Activated B cell treated with CpG ODN at 0.5 μM for 24 hours (primary cell): ENCODE measurements at regions not wholly inside any gene's neighbourhood (a gene's known extent, or its start where the extent isn't known, plus 50 kb on each side); places are given as distances from the start of the nearest gene placed in this dataset.
"Not testable (repeated sequence)": the region's sequence is repeated elsewhere in the genome, so short reads cannot be mapped to it uniquely, and the experiment has no call there.

Experiments used
- ATAC-seq: fragments of 200-7000 bp; cut with Tn5 transposase; one replicate; pipeline ENCODE4 v1.10.0; 2021; ENCODE audit warnings: low read depth, mild to moderate bottlenecking, moderate library complexity
- CTCF ChIA-PET: fragments of 350-600 bp; sonication (Branson Sonifier 250); formaldehyde crosslinking; loops from one replicate; lab custom pipeline; 2021; ENCODE audit warnings: antibody characterized with exemption; lab: Charles Lee
- POLR2A ChIA-PET: fragments of 350-600 bp; sonication (Branson Sonifier 250); formaldehyde crosslinking; loops from one replicate; lab custom pipeline; 2021; ENCODE audit warnings: antibody characterized with exemption; lab: Charles Lee
- DNase-seq: peaks from one replicate; pipeline ENCODE4 v3.0.0; 2022
- H3K27ac Mint-ChIP-seq: one replicate; pipeline ENCODE4 v1.8.0; 2020; ENCODE audit warnings: mixed read lengths
- H3K27me3 Mint-ChIP-seq: one replicate; pipeline ENCODE4 v1.8.0; 2021; ENCODE audit warnings: mixed read lengths
- H3K36me3 Mint-ChIP-seq: one replicate; pipeline ENCODE4 v1.8.0; 2021; ENCODE audit warnings: low read depth, mixed read lengths
- H3K4me1 Mint-ChIP-seq: one replicate; pipeline ENCODE4 v1.8.0; 2021; ENCODE audit warnings: mixed read lengths
- H3K4me3 Mint-ChIP-seq: one replicate; pipeline ENCODE4 v1.8.0; 2020; ENCODE audit warnings: mild to moderate bottlenecking, mixed read lengths
- H3K9me3 Mint-ChIP-seq: one replicate; pipeline ENCODE4 v1.8.0; 2020; ENCODE audit warnings: mixed read lengths
- intact Hi-C: fragments of 100-400 bp; cut with micrococcal nuclease; formaldehyde crosslinking; loops from one replicate; pipeline ENCODE4 v1.15.1; 2024
- TF ChIP-seq, protein P1 (sequence below): fragments of 200-600 bp; IDR thresholded peaks from one replicate; pipeline ENCODE4 v1.8.0; 2022; ENCODE audit warnings: antibody characterized with exemption, mild to moderate bottlenecking

GRCh38 chr15:81921163-81921562 lies 124.7 kb downstream of the MEX3B start:
- intact Hi-C loops = no loop called here
- H3K27me3 Mint-ChIP-seq = peaks cover 2% of the 10 kb centered on the region
- H3K4me1 Mint-ChIP-seq = no peaks in the 10 kb centered on the region
- ChIA-PET CTCF (no interaction called here), POLR2A (no interaction called here)
- peaks cover 18% of the 10 kb centered on the region for H3K9me3 Mint-ChIP-seq
- DNase-seq (no peak), ATAC-seq (no peak)
- H3K4me3 Mint-ChIP-seq = no peak overlapping the region
- H3K27ac Mint-ChIP-seq = no peak overlapping the region
- peaks cover 5% of the 10 kb centered on the region for H3K36me3 Mint-ChIP-seq
- TF ChIP-seq, protein P1, sequence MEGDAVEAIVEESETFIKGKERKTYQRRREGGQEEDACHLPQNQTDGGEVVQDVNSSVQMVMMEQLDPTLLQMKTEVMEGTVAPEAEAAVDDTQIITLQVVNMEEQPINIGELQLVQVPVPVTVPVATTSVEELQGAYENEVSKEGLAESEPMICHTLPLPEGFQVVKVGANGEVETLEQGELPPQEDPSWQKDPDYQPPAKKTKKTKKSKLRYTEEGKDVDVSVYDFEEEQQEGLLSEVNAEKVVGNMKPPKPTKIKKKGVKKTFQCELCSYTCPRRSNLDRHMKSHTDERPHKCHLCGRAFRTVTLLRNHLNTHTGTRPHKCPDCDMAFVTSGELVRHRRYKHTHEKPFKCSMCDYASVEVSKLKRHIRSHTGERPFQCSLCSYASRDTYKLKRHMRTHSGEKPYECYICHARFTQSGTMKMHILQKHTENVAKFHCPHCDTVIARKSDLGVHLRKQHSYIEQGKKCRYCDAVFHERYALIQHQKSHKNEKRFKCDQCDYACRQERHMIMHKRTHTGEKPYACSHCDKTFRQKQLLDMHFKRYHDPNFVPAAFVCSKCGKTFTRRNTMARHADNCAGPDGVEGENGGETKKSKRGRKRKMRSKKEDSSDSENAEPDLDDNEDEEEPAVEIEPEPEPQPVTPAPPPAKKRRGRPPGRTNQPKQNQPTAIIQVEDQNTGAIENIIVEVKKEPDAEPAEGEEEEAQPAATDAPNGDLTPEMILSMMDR = no peak

GRCh38 chr15:81918767-81919166 lies 127.1 kb downstream of the MEX3B start:
- H3K27me3 Mint-ChIP-seq, H3K27ac Mint-ChIP-seq, POLR2A ChIA-PET, H3K4me1 Mint-ChIP-seq, ATAC-seq, H3K4me3 Mint-ChIP-seq, CTCF ChIA-PET, DNase-seq, H3K36me3 Mint-ChIP-seq, intact Hi-C loops: not testable (repeated sequence)
- peaks cover 18% of the 10 kb centered on the region for H3K9me3 Mint-ChIP-seq

DNA sequence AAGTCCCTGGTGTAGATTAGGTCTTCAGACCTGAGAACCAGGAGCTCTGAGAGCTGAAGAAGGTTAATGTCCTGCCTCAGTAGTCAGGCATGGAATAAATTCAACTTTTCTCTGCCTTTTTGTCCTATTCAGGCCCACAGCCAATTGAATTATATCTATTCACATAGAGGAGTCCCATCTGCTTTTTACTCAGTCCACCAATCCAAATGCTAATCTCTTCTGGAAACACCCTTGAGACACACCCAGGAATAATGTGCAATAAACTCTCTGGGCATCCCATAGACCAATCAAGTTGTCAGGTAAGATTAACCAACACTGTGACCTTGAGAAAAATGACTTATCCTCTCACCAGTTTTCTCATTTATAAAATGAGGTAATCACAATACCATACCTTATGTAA lies 129.4 kb downstream of the MEX3B start:
- TF ChIP-seq, protein P1 = no peak
- Mint-ChIP-seq H3K4me3 (no peak overlapping the region), H3K36me3 (peaks cover 5% of the 10 kb centered on the region), H3K4me1 (no peaks in the 10 kb centered on the region), H3K27me3 (peaks cover 7% of the 10 kb centered on the region), H3K27ac (no peak overlapping the region), H3K9me3 (peaks cover 17% of the 10 kb centered on the region)
- POLR2A ChIA-PET = no interaction called here
- no peak for DNase-seq
- ATAC-seq = no peak
- intact Hi-C loops = no loop called here
- CTCF ChIA-PET = no interaction called here

- peaks cover 5% of the 10 kb centered on the region for H3K36me3 Mint-ChIP-seq
- POLR2A ChIA-PET = no interaction called here
- intact Hi-C loops = no loop called here
- peaks cover 13% of the 10 kb centered on the region for H3K9me3 Mint-ChIP-seq
- H3K4me3 Mint-ChIP-seq = no peak overlapping the region
- H3K27me3 Mint-ChIP-seq = peaks cover 7% of the 10 kb centered on the region
- no peak for DNase-seq
- no peak for ATAC-seq
- TF ChIP-seq, protein P1 = no peak
- CTCF ChIA-PET = no interaction called here
- H3K27ac Mint-ChIP-seq = no peak overlapping the region
- no peaks in the 10 kb centered on the region for H3K4me1 Mint-ChIP-seq
Measured at GRCh38 chr15:81915990-81916389, 129.8 kb downstream of the MEX3B start.

GRCh38 chr15:81914734-81915256 lies 131.0 kb downstream of the MEX3B start:
- CTCF ChIA-PET = no interaction called here
- H3K4me1 Mint-ChIP-seq = no peaks in the 10 kb centered on the region
- peaks cover 5% of the 10 kb centered on the region for H3K27me3 Mint-ChIP-seq
- no peak for ATAC-seq
- no peak overlapping the region for H3K27ac Mint-ChIP-seq
- H3K36me3 Mint-ChIP-seq = peaks cover 5% of the 10 kb centered on the region
- peaks cover 10% of the 10 kb centered on the region for H3K9me3 Mint-ChIP-seq
- intact Hi-C loops = no loop called here
- DNase-seq = no peak
- POLR2A ChIA-PET = no interaction called here
- no peak overlapping the region for H3K4me3 Mint-ChIP-seq
- TF ChIP-seq, protein P1 = no peak

DNA sequence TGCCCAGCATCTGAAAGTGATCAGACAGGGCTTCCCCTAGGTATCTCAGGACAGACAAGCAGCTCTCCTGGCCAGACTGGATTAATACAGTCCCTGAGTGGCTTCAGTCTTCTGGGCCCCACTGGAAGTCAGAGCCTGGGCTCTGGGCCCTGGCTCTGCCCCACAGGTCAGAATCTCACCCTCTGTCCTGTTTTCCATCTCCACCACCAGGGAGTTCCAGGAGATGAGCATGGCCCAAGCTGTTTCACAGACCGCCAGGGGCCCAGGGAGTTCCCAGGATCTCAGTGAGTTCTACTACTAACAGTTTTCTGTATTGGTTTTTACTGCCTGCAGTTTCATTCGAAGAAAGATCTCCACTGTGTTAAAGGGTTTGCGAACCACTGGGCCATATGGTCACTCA lies 131.5 kb downstream of the MEX3B start:
- Mint-ChIP-seq H3K27ac (no peak overlapping the region), H3K36me3 (peaks cover 5% of the 10 kb centered on the region), H3K27me3 (peaks cover 5% of the 10 kb centered on the region), H3K4me1 (no peaks in the 10 kb centered on the region), H3K4me3 (no peak overlapping the region), H3K9me3 (peaks cover 10% of the 10 kb centered on the region)
- intact Hi-C loops = no loop called here
- POLR2A ChIA-PET = no interaction called here
- CTCF ChIA-PET = no interaction called here
- DNase-seq (no peak), ATAC-seq (no peak)
- TF ChIP-seq, protein P1 = no peak
